NCI-H1105 (cell line): ENCODE measurements at regions not wholly inside any gene's neighbourhood (a gene's known extent, or its start where the extent isn't known, plus 50 kb on each side); places are given as distances from the start of the nearest gene placed in this dataset.
"Not testable (repeated sequence)": the region's sequence is repeated elsewhere in the genome, so short reads cannot be mapped to it uniquely, and the experiment has no call there.

Experiments used
- DNase-seq: peaks from one replicate; lab custom pipeline; 2025; lab: John Stamatoyannopoulos, UW

GRCh38 chr14:106327234-106327633, 800.9 kb downstream of the TMEM121 start:
- DNase-seq = no peak

GRCh38 chr14:106327702-106328353, 801.4 kb downstream of the TMEM121 start:
- not testable (repeated sequence) for DNase-seq

- not testable (repeated sequence) for DNase-seq
These were observed 802.9 kb downstream of the TMEM121 start for GRCh38 chr14:106329243-106329642.

- DNase-seq = not testable (repeated sequence)
These were observed 803.8 kb downstream of the TMEM121 start for GRCh38 chr14:106329987-106330774.

GRCh38 chr14:106334428-106335109, 808.2 kb downstream of the TMEM121 start:
- DNase-seq = not testable (repeated sequence)

GRCh38 chr14:106335110-106335429, 808.7 kb downstream of the TMEM121 start:
- not testable (repeated sequence) for DNase-seq

- not testable (repeated sequence) for DNase-seq
These were observed 812.4 kb downstream of the TMEM121 start for GRCh38 chr14:106338775-106339174.

- not testable (repeated sequence) for DNase-seq
These were observed 814.3 kb downstream of the TMEM121 start for GRCh38 chr14:106340658-106341057.

GRCh38 chr14:106341161-106341560, 814.8 kb downstream of the TMEM121 start:
- not testable (repeated sequence) for DNase-seq

- no peak for DNase-seq
These were observed 817.2 kb downstream of the TMEM121 start for GRCh38 chr14:106343626-106344025.

GRCh38 chr14:106344065-106344614, 817.8 kb downstream of the TMEM121 start:
- DNase-seq = not testable (repeated sequence)

- DNase-seq = not testable (repeated sequence)
These were observed 818.6 kb downstream of the TMEM121 start for GRCh38 chr14:106344791-106345479.

GRCh38 chr14:106346084-106346483, 819.7 kb downstream of the TMEM121 start:
- DNase-seq = no peak

GRCh38 chr14:106346534-106347290, 820.3 kb downstream of the TMEM121 start:
- DNase-seq = no peak

GRCh38 chr14:106347291-106347778, 821.0 kb downstream of the TMEM121 start:
- no peak for DNase-seq

GRCh38 chr14:106347890-106348755, 821.7 kb downstream of the TMEM121 start:
- DNase-seq = no peak

GRCh38 chr14:106348873-106349540, 822.6 kb downstream of the TMEM121 start:
- not testable (repeated sequence) for DNase-seq

GRCh38 chr14:106349678-106350457, 823.5 kb downstream of the TMEM121 start:
- DNase-seq = not testable (repeated sequence)
